HepG2 (cell line): ENCODE measurements at regions not wholly inside any gene's neighbourhood (a gene's known extent, or its start where the extent isn't known, plus 50 kb on each side); places are given as distances from the start of the nearest gene placed in this dataset.

Source experiments
- ATAC-seq: fragments of 200-7000 bp; cut with Tn5 transposase; 3 replicates; pipeline ENCODE4 v1.9.1; 2020; ENCODE audit warnings: mild to moderate bottlenecking, moderate library complexity
- BruUV-seq: library from RNA; stranded (reverse); fragments of 400-500 nt; replicated peaks from 2 replicates; lab custom pipeline; 2021; lab: Mats Ljungman, UMichigan
- CTCF ChIA-PET: fragments of 300-600 bp; formaldehyde crosslinking; extraction: SDS; loops from one replicate; lab custom pipeline; 2021; ENCODE audit warnings: low total read pairs, inconsistent platforms, low intra/inter-chr PET ratio; lab: Yijun Ruan, JAX
- POLR2A ChIA-PET: fragments of 350-600 bp; sonication (Branson Sonifier 250); formaldehyde crosslinking; loops from one replicate; lab custom pipeline; 2020; ENCODE audit warnings: antibody characterized with exemption, inconsistent platforms; lab: Yijun Ruan, JAX
- DNase-seq: peaks from one replicate; pipeline ENCODE4 v3.0.0-alpha.2; 2015; ENCODE audit warnings: low spot score
- FAIRE-seq: peaks from 3 replicates; lab custom pipeline; 2011; peaks lifted over from hg19 to GRCh38; lab: Jason Lieb, UNC
- H2AFZ ChIP-seq: one replicate; pipeline ENCODE4 v1.6.1; 2011; ENCODE audit warnings: low read length, inconsistent platforms
- H3K27ac ChIP-seq: fragments of 300-600 bp; 3 replicates; pipeline ENCODE4 v1.8.0; 2011; ENCODE audit warnings: mixed run types, mild to moderate bottlenecking, mixed read lengths, low read length, inconsistent platforms; ENCODE audit not compliant: insufficient read depth; ENCODE audit errors: extremely low read length
- H3K27me3 ChIP-seq, 2 experiments: fragments of 200-600 bp in 1 of 2; 2 replicates in 1 of 2; 3 replicates in 1 of 2; pipeline versions ENCODE4 v1.6.0 to v1.8.0; 2011; ENCODE audit warnings: low read length in 2 of 2, mild to moderate bottlenecking in 2 of 2, moderate library complexity in 2 of 2, inconsistent platforms in 1 of 2; ENCODE audit not compliant: insufficient read depth in 2 of 2, control insufficient read depth in 1 of 2
- H3K36me3 ChIP-seq, 2 experiments: fragments of 200-600 bp in 1 of 2; replicated peaks in 1 of 2; 2 replicates in 1 of 2; 3 replicates in 1 of 2; pipeline versions ENCODE4 v1.5.1 to v1.8.0; 2011; ENCODE audit warnings: low read length in 2 of 2, inconsistent platforms in 1 of 2; ENCODE audit not compliant: insufficient read depth in 2 of 2, control insufficient read depth in 1 of 2
- H3K4me1 ChIP-seq: 2 replicates; pipeline ENCODE4 v1.5.1; 2012; ENCODE audit warnings: low read length, inconsistent platforms; ENCODE audit not compliant: insufficient read depth
- H3K4me2 ChIP-seq: 2 replicates; pipeline ENCODE4 v1.6.0; 2011; ENCODE audit warnings: low read depth, low read length, inconsistent platforms
- H3K4me3 ChIP-seq, 3 experiments: fragments of 200-600 bp in 1 of 3; sonication (generic), shearing (Covaris generic) in 1 of 3; replicated peaks in 1 of 3; 2 replicates each; pipeline ENCODE4 v1.5.1; 2011 to 2016; ENCODE audit warnings: low read length in 3 of 3, inconsistent platforms in 2 of 3, low read depth in 2 of 3, mild to moderate bottlenecking in 2 of 3, control low read depth in 1 of 3, mixed read lengths in 1 of 3; ENCODE audit not compliant: insufficient read depth in 1 of 3
- H3K79me2 ChIP-seq: one replicate; pipeline ENCODE4 v1.6.1; 2011; ENCODE audit warnings: low read length, inconsistent platforms; ENCODE audit not compliant: insufficient read depth
- H3K9ac ChIP-seq: 2 replicates; pipeline ENCODE4 v1.6.0; 2011; ENCODE audit warnings: mild to moderate bottlenecking, low read depth, low read length, inconsistent platforms; ENCODE audit not compliant: insufficient read depth
- H3K9me3 ChIP-seq: 2 replicates; pipeline ENCODE4 v1.5.1; 2012; ENCODE audit warnings: mild to moderate bottlenecking, low read length
- H4K20me1 ChIP-seq: 2 replicates; pipeline ENCODE4 v1.6.0; 2011; ENCODE audit warnings: inconsistent platforms, mild to moderate bottlenecking, low read length, moderate library complexity; ENCODE audit not compliant: insufficient read depth
- ATF7-NPFF ChIP-seq: sonication (generic); formaldehyde crosslinking; IDR thresholded peaks from 2 replicates; pipeline ENCODE4 v1.8.1; 2023; ENCODE audit warnings: mild to moderate bottlenecking, low read depth, missing genetic modification reagents, moderate library complexity
- CEBPZ ChIP-seq: IDR thresholded peaks from 2 replicates; pipeline ENCODE4 v1.6.1; 2012; ENCODE audit warnings: low read length, improper control_type of control experiment
- EEA1 ChIP-seq: sonication (generic); formaldehyde crosslinking; IDR thresholded peaks from 2 replicates; pipeline ENCODE4 v1.5.1; 2020; ENCODE audit warnings: mild to moderate bottlenecking, missing genetic modification reagents, borderline replicate concordance
- HDAC2 ChIP-seq: sonication (generic); formaldehyde crosslinking; IDR thresholded peaks from 2 replicates; pipeline ENCODE4 v1.4.0; 2020; ENCODE audit warnings: missing genetic modification reagents
- IRF1 ChIP-seq: sonication (generic); formaldehyde crosslinking; IDR thresholded peaks from 2 replicates; pipeline ENCODE4 v1.4.0; 2020; ENCODE audit warnings: low read depth, mild to moderate bottlenecking, missing genetic modification reagents
- KDM5A ChIP-seq: fragments of 200-600 bp; sonication (generic); IDR thresholded peaks from 2 replicates; pipeline ENCODE4 v1.7.0; 2018; ENCODE audit warnings: antibody characterized with exemption, mild to moderate bottlenecking, low read length, borderline replicate concordance
- MAFK ChIP-seq, 2 experiments: IDR thresholded peaks in 1 of 2; conservative IDR thresholded peaks in 1 of 2; 2 replicates each; pipeline ENCODE4 v1.6.1; 2011; ENCODE audit warnings: improper control_type of control experiment in 2 of 2, low read length in 2 of 2
- MXI1 ChIP-seq: IDR thresholded peaks from 3 replicates; pipeline ENCODE4 v1.6.1; 2012; ENCODE audit warnings: low read depth, low read length, inconsistent platforms, borderline replicate concordance
- NCOA1 ChIP-seq: sonication (generic); formaldehyde crosslinking; IDR thresholded peaks from 2 replicates; pipeline ENCODE4 v1.9.0; 2021; ENCODE audit warnings: missing genetic modification reagents
- SSRP1 ChIP-seq: IDR thresholded peaks from 2 replicates; pipeline ENCODE4 v1.6.1; 2016; ENCODE audit warnings: control low read depth
- TAF1 ChIP-seq: sonication (generic); formaldehyde crosslinking; IDR thresholded peaks from 2 replicates; pipeline ENCODE4 v1.4.0; 2020; ENCODE audit warnings: missing genetic modification reagents
- TCF7L2 ChIP-seq: IDR thresholded peaks from 2 replicates; pipeline ENCODE4 v1.6.1; 2011; ENCODE audit warnings: mild to moderate bottlenecking, low read depth, low read length, moderate library complexity
- TSC22D2 ChIP-seq: sonication (generic); formaldehyde crosslinking; IDR thresholded peaks from 2 replicates; pipeline ENCODE4 v1.5.1; 2020; ENCODE audit warnings: missing genetic modification reagents, mild to moderate bottlenecking, borderline replicate concordance
- ZBTB33 ChIP-seq: sonication (generic); formaldehyde crosslinking; IDR thresholded peaks from 2 replicates; pipeline ENCODE4 v1.4.0; 2020; ENCODE audit warnings: missing genetic modification reagents
- ZNF20 ChIP-seq: sonication (generic); formaldehyde crosslinking; IDR thresholded peaks from 2 replicates; pipeline ENCODE4 v1.4.0; 2020; ENCODE audit warnings: mild to moderate bottlenecking, moderate library complexity, missing genetic modification reagents
- ZNF260 ChIP-seq: sonication (generic); formaldehyde crosslinking; IDR thresholded peaks from 2 replicates; pipeline ENCODE4 v1.4.0; 2020; ENCODE audit warnings: missing genetic modification reagents, low read depth, mild to moderate bottlenecking, borderline replicate concordance
- ZNF280D ChIP-seq: sonication (generic); formaldehyde crosslinking; IDR thresholded peaks from 2 replicates; pipeline ENCODE4 v1.5.1; 2020; ENCODE audit warnings: mild to moderate bottlenecking, missing genetic modification reagents
- WGBS: methylation state at CpG from one replicate; pipeline ENCODE4 v1.1.6; 2017; ENCODE audit warnings: low lambda C conversion rate; 5-methylcytosine and 5-hydroxymethylcytosine counted together
- in situ Hi-C: cut with HindIII; loops from 2 replicates; pipeline ENCODE4 v1.10.0; 2017; ENCODE audit warnings: low pct_unique_long_range_greater_than_20kb; ENCODE audit not compliant: extremely low pct_ligation_motif_present
- intact Hi-C: fragments of 100-400 bp; cut with micrococcal nuclease; formaldehyde crosslinking; loops from one replicate; pipeline ENCODE4 v1.10.0; 2022; ENCODE audit not compliant: unreplicated experiment

GRCh38 chr2:16135913-16136310 is 195.6 kb downstream of the MYCN start:
- H3K9ac ChIP-seq = no peak overlapping the region
- H3K4me1 ChIP-seq = no peaks in the 10 kb centered on the region
- ATAC-seq (no peak), FAIRE-seq (no peak), DNase-seq (no peak)
- in situ Hi-C loops (no loop called here), intact Hi-C loops (no loop called here)
- ChIA-PET POLR2A (no interaction called here), CTCF (no interaction called here)
- H3K27me3 ChIP-seq = no peaks in the 10 kb centered on the region
- WGBS = 0% methylated on average over 1 of the region's 1 CpG
- BruUV-seq = no TSS peak
- H4K20me1 ChIP-seq = no peaks in the 10 kb centered on the region
- H3K27ac ChIP-seq = no peak overlapping the region
- H3K9me3 ChIP-seq = no peaks in the 10 kb centered on the region
- no peak overlapping the region for H3K4me2 ChIP-seq
- no peak overlapping the region for H3K4me3 ChIP-seq
- H3K79me2 ChIP-seq = no peaks in the 10 kb centered on the region
- H3K36me3 ChIP-seq = no peaks in the 10 kb centered on the region
- no peak overlapping the region for H2AFZ ChIP-seq
- no peak for TF ChIP-seq CEBPZ
- TF ChIP-seq MXI1 = no peak
- TF ChIP-seq TCF7L2 = no peak
- TF ChIP-seq ZBTB33 (CRISPR knock-in tag) = no peak
- TF ChIP-seq KDM5A = no peak
- TF ChIP-seq TSC22D2 (CRISPR knock-in tag) = no peak
- no peak for TF ChIP-seq ZNF280D (CRISPR knock-in tag)
- no peak for TF ChIP-seq ZNF20 (CRISPR knock-in tag)
- TF ChIP-seq ZNF260 (CRISPR knock-in tag) = no peak
- no peak for TF ChIP-seq NCOA1 (CRISPR knock-in tag)
- TF ChIP-seq MAFK (conservative IDR thresholded peaks at IDR 0.05 in 1 of 2, IDR thresholded peaks at IDR 0.05 in 1 of 2; ENCODE audit: low read length in 2 of 2) = no peak
- no peak for TF ChIP-seq SSRP1 (CRISPR knock-in tag)
- TF ChIP-seq EEA1 (CRISPR knock-in tag) = no peak
- no peak for TF ChIP-seq ATF7-NPFF
- no peak for TF ChIP-seq HDAC2 (CRISPR knock-in tag)
- no peak for TF ChIP-seq IRF1
- TF ChIP-seq TAF1 (CRISPR knock-in tag) = no peak
